ENCODE measurements at regions not wholly inside any gene's neighbourhood (a gene's known extent, or its start where the extent isn't known, plus 50 kb on each side); places are given as distances from the start of the nearest gene placed in this dataset.

DNA sequence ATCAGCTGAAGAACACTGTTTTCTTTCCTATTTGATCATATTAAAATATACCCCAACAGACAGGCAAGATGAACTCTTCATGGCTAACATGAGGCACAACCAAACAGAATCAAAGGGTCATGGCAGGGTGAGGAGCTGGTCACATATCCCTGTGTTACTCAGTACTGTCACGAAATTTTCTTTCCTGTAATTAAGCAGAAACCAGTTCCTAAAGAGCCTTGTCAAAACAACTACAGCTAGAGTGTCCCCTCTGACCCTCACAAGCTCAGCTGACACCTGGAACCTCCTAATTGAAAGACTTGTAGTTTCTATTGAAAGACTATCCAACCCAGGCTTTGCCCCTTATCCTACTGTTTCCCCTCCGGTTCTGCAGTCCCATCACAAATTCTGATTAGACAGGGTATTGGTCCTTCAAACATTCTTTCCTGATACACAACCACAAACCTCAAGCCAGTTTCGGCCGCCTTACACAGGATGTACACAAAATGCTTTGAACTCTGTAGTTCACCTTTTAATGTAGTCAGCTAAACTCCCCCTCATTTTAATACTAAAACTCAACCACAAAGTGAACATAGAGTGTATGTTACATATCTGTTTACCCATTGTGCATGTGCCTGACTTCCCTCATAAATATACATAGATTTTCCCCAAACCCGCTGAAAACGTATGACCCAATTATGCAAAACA lies 651.9 kb downstream of the MRPL39 start:
- Histone ChIP-seq H2BK12ac (ENCODE audit: low read length in 2 of 2) (no peak overlapping the region), H4K91ac (ENCODE audit: low read length) (no peak overlapping the region), H3K4me2 (ENCODE audit: low read length, poor library complexity, severe bottlenecking) (no peak overlapping the region), H2BK120ac (ENCODE audit: low read depth, low read length) (no peak overlapping the region), H4K8ac (ENCODE audit: low read length) (no peak overlapping the region), H3K4ac (ENCODE audit: low read depth in 1 of 2, low read length in 2 of 2) (no peak overlapping the region), H3K9ac (ENCODE audit: low read length) (no peak overlapping the region), H3K18ac (ENCODE audit: low read depth in 1 of 2, low read length in 2 of 2) (no peak overlapping the region), H2BK5ac (ENCODE audit: low read depth, low read length, poor library complexity, severe bottlenecking) (no peak overlapping the region), H3K4me3 (ENCODE audit: insufficient read depth in 1 of 2, low read depth in 1 of 2, low read length in 2 of 2) (no peak overlapping the region), H3K27me3 (ENCODE audit: control insufficient read depth in 1 of 2, insufficient read depth in 1 of 2, low read length in 2 of 2) (no peaks in the 10 kb centered on the region), H3K79me1 (replicated peaks; ENCODE audit: low read length, poor library complexity, severe bottlenecking) (no peaks in the 10 kb centered on the region), H3K23ac (ENCODE audit: low read length in 2 of 2) (no peak overlapping the region), H2BK15ac (ENCODE audit: low read depth, poor library complexity, severe bottlenecking) (no peak overlapping the region), H2AFZ (ENCODE audit: low read depth, low read length) (no peak overlapping the region), H3K36me3 (ENCODE audit: control insufficient read depth in 1 of 2, insufficient read depth in 2 of 2, low read depth in 1 of 2, low read length in 2 of 2) (no peaks in the 10 kb centered on the region), H2AK5ac (ENCODE audit: low read length, severe bottlenecking) (no peak overlapping the region), H3K9me3 (ENCODE audit: control insufficient read depth, low read length) (no peaks in the 10 kb centered on the region), H3K14ac (ENCODE audit: low read length in 2 of 2) (no peak overlapping the region), H3K27ac (ENCODE audit: low read length, poor library complexity, severe bottlenecking) (no peak overlapping the region), H3K4me1 (ENCODE audit: control insufficient read depth, insufficient read depth, low read depth, low read length) (no peaks in the 10 kb centered on the region)
- 59% methylated on average over 6 of the region's 6 CpGs for WGBS
- no peak for DNase-seq

DNA sequence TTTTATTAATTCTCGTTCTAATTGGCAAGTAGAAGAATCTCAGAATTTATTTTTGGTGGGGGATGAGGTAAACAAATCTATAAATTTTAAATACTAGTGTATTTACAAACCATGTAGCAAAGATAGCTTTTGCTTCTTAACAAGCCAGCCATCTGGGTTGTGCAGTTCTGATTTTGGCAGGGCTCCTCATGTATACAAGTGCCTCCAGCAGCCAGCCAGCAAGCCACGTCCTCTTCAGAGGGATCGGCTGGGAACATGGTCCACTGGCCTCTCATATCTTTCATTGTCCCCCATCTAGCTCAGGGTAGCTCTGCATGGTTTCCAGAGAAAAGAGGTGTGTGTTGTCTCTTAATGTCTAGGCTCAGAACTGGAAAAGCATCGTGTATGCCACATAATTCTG lies 659.1 kb downstream of the MRPL39 start:
- no peak overlapping the region for H2BK5ac ChIP-seq (ENCODE audit: low read depth, low read length, poor library complexity, severe bottlenecking)
- H3K79me1 ChIP-seq (replicated peaks; ENCODE audit: low read length, poor library complexity, severe bottlenecking): no peaks in the 10 kb centered on the region
- no peak overlapping the region for H3K18ac ChIP-seq (ENCODE audit: low read depth in 1 of 2, low read length in 2 of 2)
- H2BK15ac ChIP-seq (ENCODE audit: low read depth, poor library complexity, severe bottlenecking): no peak overlapping the region
- no peak overlapping the region for H2AFZ ChIP-seq (ENCODE audit: low read depth, low read length)
- H3K27me3 ChIP-seq (ENCODE audit: control insufficient read depth in 1 of 2, insufficient read depth in 1 of 2, low read length in 2 of 2): no peaks in the 10 kb centered on the region
- H3K23ac ChIP-seq (ENCODE audit: low read length in 2 of 2): no peak overlapping the region
- H3K14ac ChIP-seq (ENCODE audit: low read length in 2 of 2): no peak overlapping the region
- no peak overlapping the region for H3K27ac ChIP-seq (ENCODE audit: low read length, poor library complexity, severe bottlenecking)
- H2AK5ac ChIP-seq (ENCODE audit: low read length, severe bottlenecking): no peak overlapping the region
- H3K4me3 ChIP-seq (ENCODE audit: insufficient read depth in 1 of 2, low read depth in 1 of 2, low read length in 2 of 2): no peak overlapping the region
- WGBS: no CpG with 5 or more reads among the region's 4 CpGs
- H3K4me2 ChIP-seq (ENCODE audit: low read length, poor library complexity, severe bottlenecking): no peak overlapping the region
- H3K9ac ChIP-seq (ENCODE audit: low read length): no peak overlapping the region
- H3K4me1 ChIP-seq (ENCODE audit: control insufficient read depth, insufficient read depth, low read depth, low read length): no peaks in the 10 kb centered on the region
- no peak overlapping the region for H4K8ac ChIP-seq (ENCODE audit: low read length)
- H3K4ac ChIP-seq (ENCODE audit: low read depth in 1 of 2, low read length in 2 of 2): no peak overlapping the region
- peaks cover 5% of the 10 kb centered on the region for H3K9me3 ChIP-seq (ENCODE audit: control insufficient read depth, low read length)
- no peaks in the 10 kb centered on the region for H3K36me3 ChIP-seq (ENCODE audit: control insufficient read depth in 1 of 2, insufficient read depth in 2 of 2, low read depth in 1 of 2, low read length in 2 of 2)
- no peak for DNase-seq
- H2BK120ac ChIP-seq (ENCODE audit: low read depth, low read length): no peak overlapping the region
- H4K91ac ChIP-seq (ENCODE audit: low read length): no peak overlapping the region
- H2BK12ac ChIP-seq (ENCODE audit: low read length in 2 of 2): no peak overlapping the region

DNA sequence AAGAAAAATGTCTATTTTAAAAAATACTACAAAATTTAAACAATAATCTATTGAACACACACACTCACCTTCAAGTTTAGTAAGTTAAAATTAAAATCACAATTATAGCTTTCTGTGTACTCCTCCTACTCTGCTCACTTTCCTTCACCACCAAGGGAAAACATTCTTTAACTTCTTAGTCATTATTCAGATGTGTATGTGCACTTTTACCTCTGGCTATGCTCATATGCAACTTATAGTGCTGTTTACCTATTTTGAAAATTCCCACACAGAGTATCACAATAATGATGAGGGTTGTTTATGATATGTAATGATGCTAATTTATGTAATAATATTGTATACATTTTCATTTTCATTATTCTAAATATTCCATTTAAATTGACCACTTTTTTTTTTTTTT lies 661.4 kb downstream of the MRPL39 start:
- no peak overlapping the region for H2AK5ac ChIP-seq (ENCODE audit: low read length, severe bottlenecking)
- H3K18ac ChIP-seq (ENCODE audit: low read depth in 1 of 2, low read length in 2 of 2): no peak overlapping the region
- no peak overlapping the region for H4K8ac ChIP-seq (ENCODE audit: low read length)
- H3K9ac ChIP-seq (ENCODE audit: low read length): no peak overlapping the region
- H2BK5ac ChIP-seq (ENCODE audit: low read depth, low read length, poor library complexity, severe bottlenecking): no peak overlapping the region
- peaks cover 5% of the 10 kb centered on the region for H3K9me3 ChIP-seq (ENCODE audit: control insufficient read depth, low read length)
- H3K79me1 ChIP-seq (replicated peaks; ENCODE audit: low read length, poor library complexity, severe bottlenecking): no peaks in the 10 kb centered on the region
- H3K4ac ChIP-seq (ENCODE audit: low read depth in 1 of 2, low read length in 2 of 2): no peak overlapping the region
- H3K23ac ChIP-seq (ENCODE audit: low read length in 2 of 2): no peak overlapping the region
- H3K4me3 ChIP-seq (ENCODE audit: insufficient read depth in 1 of 2, low read depth in 1 of 2, low read length in 2 of 2): no peak overlapping the region
- H3K27ac ChIP-seq (ENCODE audit: low read length, poor library complexity, severe bottlenecking): no peak overlapping the region
- no peak overlapping the region for H2BK120ac ChIP-seq (ENCODE audit: low read depth, low read length)
- H2BK15ac ChIP-seq (ENCODE audit: low read depth, poor library complexity, severe bottlenecking): no peak overlapping the region
- no peak overlapping the region for H2AFZ ChIP-seq (ENCODE audit: low read depth, low read length)
- no peak for DNase-seq
- no peak overlapping the region for H4K91ac ChIP-seq (ENCODE audit: low read length)
- H3K14ac ChIP-seq (ENCODE audit: low read length in 2 of 2): no peak overlapping the region
- H3K36me3 ChIP-seq (ENCODE audit: control insufficient read depth in 1 of 2, insufficient read depth in 2 of 2, low read depth in 1 of 2, low read length in 2 of 2): no peaks in the 10 kb centered on the region
- H3K4me1 ChIP-seq (ENCODE audit: control insufficient read depth, insufficient read depth, low read depth, low read length): no peaks in the 10 kb centered on the region
- H2BK12ac ChIP-seq (ENCODE audit: low read length in 2 of 2): no peak overlapping the region
- no peak overlapping the region for H3K4me2 ChIP-seq (ENCODE audit: low read length, poor library complexity, severe bottlenecking)
- no peaks in the 10 kb centered on the region for H3K27me3 ChIP-seq (ENCODE audit: control insufficient read depth in 1 of 2, insufficient read depth in 1 of 2, low read length in 2 of 2)

DNA sequence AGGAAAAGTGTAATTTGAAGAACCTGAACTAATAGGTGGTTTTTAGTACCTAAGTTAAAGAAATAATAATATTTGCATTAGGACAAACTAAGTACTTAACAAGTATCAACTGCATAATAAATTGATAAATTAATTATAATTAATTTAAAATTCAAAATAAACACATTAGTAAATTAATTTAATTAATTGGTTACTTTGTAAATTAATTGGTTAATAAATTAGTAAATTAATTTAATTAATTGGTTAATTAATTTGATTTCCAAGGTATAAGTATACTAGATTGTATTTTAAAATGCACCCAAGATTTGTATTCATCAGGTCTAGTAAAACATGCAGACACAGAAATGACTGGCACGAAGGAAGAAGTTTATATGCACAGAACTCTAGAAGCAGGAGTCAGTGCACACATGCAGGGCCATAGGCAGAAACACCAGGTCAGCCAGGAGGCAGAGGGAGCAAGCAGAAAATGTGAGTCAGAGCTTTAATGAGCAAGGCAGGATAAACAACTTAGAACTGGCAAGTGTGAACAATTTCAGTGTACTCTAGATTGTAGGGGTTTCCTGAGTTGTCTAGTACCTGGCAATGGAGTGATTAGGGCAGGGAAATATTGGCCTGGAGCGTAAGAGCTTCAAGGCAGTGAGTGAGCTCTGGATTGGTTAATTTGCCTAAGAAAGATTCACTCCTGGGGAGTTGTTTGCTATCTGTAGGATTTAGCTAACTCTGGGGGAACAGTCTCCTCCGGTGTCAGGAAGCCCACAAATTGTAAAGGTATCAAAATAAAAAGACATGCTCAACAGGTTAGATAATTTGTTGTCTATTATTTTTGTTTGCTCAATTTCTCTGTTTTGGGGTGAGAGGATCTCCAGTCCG lies 665.7 kb downstream of the MRPL39 start:
- H4K91ac ChIP-seq (ENCODE audit: low read length): no peak overlapping the region
- no peak overlapping the region for H2BK15ac ChIP-seq (ENCODE audit: low read depth, poor library complexity, severe bottlenecking)
- H2AFZ ChIP-seq (ENCODE audit: low read depth, low read length): no peak overlapping the region
- H2BK12ac ChIP-seq (ENCODE audit: low read length in 2 of 2): no peak overlapping the region
- no peak for DNase-seq
- H3K14ac ChIP-seq (ENCODE audit: low read length in 2 of 2): no peak overlapping the region
- no peak overlapping the region for H3K4me3 ChIP-seq (ENCODE audit: insufficient read depth in 1 of 2, low read depth in 1 of 2, low read length in 2 of 2)
- no peak overlapping the region for H3K27ac ChIP-seq (ENCODE audit: low read length, poor library complexity, severe bottlenecking)
- no peak overlapping the region for H2BK120ac ChIP-seq (ENCODE audit: low read depth, low read length)
- H3K4me1 ChIP-seq (ENCODE audit: control insufficient read depth, insufficient read depth, low read depth, low read length): no peaks in the 10 kb centered on the region
- no peaks in the 10 kb centered on the region for H3K36me3 ChIP-seq (ENCODE audit: control insufficient read depth in 1 of 2, insufficient read depth in 2 of 2, low read depth in 1 of 2, low read length in 2 of 2)
- H3K4ac ChIP-seq (ENCODE audit: low read depth in 1 of 2, low read length in 2 of 2): no peak overlapping the region
- no peak overlapping the region for H3K18ac ChIP-seq (ENCODE audit: low read depth in 1 of 2, low read length in 2 of 2)
- no peaks in the 10 kb centered on the region for H3K79me1 ChIP-seq (replicated peaks; ENCODE audit: low read length, poor library complexity, severe bottlenecking)
- no peak overlapping the region for H4K8ac ChIP-seq (ENCODE audit: low read length)
- no peak overlapping the region for H2AK5ac ChIP-seq (ENCODE audit: low read length, severe bottlenecking)
- H3K4me2 ChIP-seq (ENCODE audit: low read length, poor library complexity, severe bottlenecking): no peak overlapping the region
- H3K27me3 ChIP-seq (ENCODE audit: control insufficient read depth in 1 of 2, insufficient read depth in 1 of 2, low read length in 2 of 2): no peaks in the 10 kb centered on the region
- WGBS: 26% methylated on average over 4 of the region's 4 CpGs
- no peak overlapping the region for H3K23ac ChIP-seq (ENCODE audit: low read length in 2 of 2)
- no peak overlapping the region for H2BK5ac ChIP-seq (ENCODE audit: low read depth, low read length, poor library complexity, severe bottlenecking)
- H3K9me3 ChIP-seq (ENCODE audit: control insufficient read depth, low read length): no peaks in the 10 kb centered on the region
- no peak overlapping the region for H3K9ac ChIP-seq (ENCODE audit: low read length)

Data from mesenchymal stem cell (in vitro differentiated cells and primary cell).